Adrenal gland (tissue), 5 donors: ENCODE measurements at regions not wholly inside any gene's neighbourhood (a gene's known extent, or its start where the extent isn't known, plus 50 kb on each side); places are given as distances from the start of the nearest gene placed in this dataset.

ENCODE experiments used
- CTCF ChIP-seq, 6 experiments: fragments of 450-650 bp in 4 of 6; fragments of 200-600 bp in 2 of 6; sonication (generic) in 1 of 6; IDR thresholded peaks; 1 replicate in 5 of 6; 2 replicates in 1 of 6; pipeline versions ENCODE4 v1.5.1 to v1.8.0; 2016 to 2021; ENCODE audit warnings: antibody characterized with exemption in 6 of 6, mild to moderate bottlenecking in 2 of 6, moderate library complexity in 1 of 6
- POLR2A ChIP-seq, 2 donors: fragments of 450-650 bp; IDR thresholded peaks; one replicate each; pipeline ENCODE4 v1.6.1; 2017; ENCODE audit warnings: antibody characterized with exemption in 2 of 2, mild to moderate bottlenecking in 2 of 2, moderate library complexity in 1 of 2
- donor health status: DM: no; HTN: no; CAD: no.

- TF ChIP-seq CTCF (IDR thresholded peaks at IDR 0.05) (no peak), POLR2A (IDR thresholded peaks at IDR 0.05) (no peak)
Observed at GRCh38 chr5:2007878-2008501, 125.3 kb upstream of the IRX4 start.
